ENCODE measurements at regions not wholly inside any gene's neighbourhood (a gene's known extent, or its start where the extent isn't known, plus 50 kb on each side); places are given as distances from the start of the nearest gene placed in this dataset.

DNA sequence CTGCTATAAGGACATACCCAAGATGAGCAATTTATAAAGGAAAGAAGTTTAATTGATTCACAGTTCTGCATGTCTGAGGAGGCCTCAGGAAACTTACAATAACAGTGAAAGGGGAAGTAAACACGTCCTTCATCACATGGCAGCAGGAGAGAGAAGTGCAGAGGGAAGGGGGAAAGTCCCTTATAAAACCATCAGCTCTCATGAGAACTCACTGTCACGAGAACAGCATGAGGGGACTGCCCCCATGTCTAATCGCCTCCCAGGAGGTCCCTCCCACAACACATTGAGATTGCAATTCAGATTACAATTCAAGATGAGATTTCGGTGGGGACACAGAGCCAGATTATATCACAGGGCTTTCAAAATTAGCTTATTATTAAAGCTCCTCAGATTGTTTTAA, 209.5 kb upstream of the PPP3CA start (continued):
- TF ChIP-seq POLR2AphosphoS5 (IDR thresholded peaks at IDR 0.05; ENCODE audit: low read length) = no peak
- TF ChIP-seq ZSCAN29 (IDR thresholded peaks at IDR 0.05) = no peak
- TF ChIP-seq MEF2B (IDR thresholded peaks at IDR 0.05; ENCODE audit: partially characterized antibody, poor library complexity, severe bottlenecking) = no peak
- TF ChIP-seq, protein P1, sequence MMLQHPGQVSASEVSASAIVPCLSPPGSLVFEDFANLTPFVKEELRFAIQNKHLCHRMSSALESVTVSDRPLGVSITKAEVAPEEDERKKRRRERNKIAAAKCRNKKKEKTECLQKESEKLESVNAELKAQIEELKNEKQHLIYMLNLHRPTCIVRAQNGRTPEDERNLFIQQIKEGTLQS (IDR thresholded peaks at IDR 0.05; ENCODE audit: borderline replicate concordance, extremely low read depth, low read depth, low read length) = no peak
- TF ChIP-seq ZNF24 (IDR thresholded peaks at IDR 0.05) = no peak
- no peak for TF ChIP-seq TBL1XR1 (IDR thresholded peaks at IDR 0.05; ENCODE audit: low read depth, low read length)

DNA sequence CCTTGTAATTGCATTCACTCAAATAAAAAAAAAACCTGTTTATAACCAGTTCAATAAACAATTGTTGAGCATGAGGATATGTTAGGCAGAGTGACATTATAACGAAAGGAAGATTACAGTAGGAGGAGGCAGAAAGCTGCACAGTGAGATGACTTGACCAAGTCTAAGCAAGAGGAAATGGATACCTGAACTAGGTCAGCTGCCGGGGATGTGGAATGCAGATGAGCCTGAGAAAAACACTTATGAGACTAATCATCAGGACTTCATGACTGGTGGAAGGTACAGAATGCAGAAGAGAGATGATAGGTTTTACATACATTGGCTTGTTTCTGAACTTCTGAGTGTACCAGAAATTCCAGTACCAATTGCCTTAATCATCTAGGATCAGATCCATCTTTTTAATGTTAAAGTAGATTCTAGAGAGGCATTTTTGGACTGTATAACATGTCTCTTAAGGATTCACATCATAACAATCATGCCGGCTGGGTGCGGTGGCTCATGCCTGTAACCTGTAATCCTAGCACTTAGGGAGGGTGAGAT, 208.1 kb upstream of the PPP3CA start:
- no peaks in the 10 kb centered on the region for H3K27me3 ChIP-seq (replicated peaks in 1 of 2; ENCODE audit: control insufficient read depth in 2 of 2, insufficient read depth in 2 of 2, low read length in 1 of 2)
- ChIA-PET SMC1A (ENCODE audit: uncharacterized antibody, unreplicated experiment) (no interaction called here), RAD21 (ENCODE audit: unreplicated experiment) (no interaction called here), CTCF (no interaction called here), POLR2A (no interaction called here)
- no peaks in the 10 kb centered on the region for H4K20me1 ChIP-seq (ENCODE audit: control insufficient read depth, insufficient read depth)
- no peaks in the 10 kb centered on the region for H3K4me1 ChIP-seq (ENCODE audit: control insufficient read depth, insufficient read depth, low read length)
- 70% methylated on average over 4 of the region's 4 CpGs for WGBS (ENCODE audit: insufficient coverage, insufficient replicate concordance, low lambda C conversion rate, missing lambda C conversion rate)
- in situ Hi-C loops (cut with MboI) (no loop called here), intact Hi-C loops (cut with micrococcal nuclease; ENCODE audit: unreplicated experiment) (no loop called here)
- no peak overlapping the region for H2AFZ ChIP-seq (ENCODE audit: control insufficient read depth, low read depth, low read length)
- H3K4me3 ChIP-seq = no peak overlapping the region
- no peaks in the 10 kb centered on the region; the same call in 2 of the 3 replicates for H3K9me3 ChIP-seq (replicated peaks; ENCODE audit: control insufficient read depth, insufficient read depth, low read length)
- DNase-seq (ENCODE audit: low read depth, low spot score) = no peak
- no peak overlapping the region for H3K27ac ChIP-seq (ENCODE audit: control insufficient read depth, insufficient read depth)
- H3K9ac ChIP-seq (ENCODE audit: control insufficient read depth, insufficient read depth, low read length) = no peak overlapping the region
- no peak for ATAC-seq
- FAIRE-seq = no peak
- H3K4me2 ChIP-seq (ENCODE audit: control insufficient read depth, insufficient read depth) = no peak overlapping the region
- H3K36me3 ChIP-seq (ENCODE audit: control insufficient read depth in 2 of 2, insufficient read depth in 2 of 2, low read length in 1 of 2) = no peaks in the 10 kb centered on the region
- BruUV-seq (replicated peaks) = no TSS peak
- no peaks in the 10 kb centered on the region for H3K79me2 ChIP-seq (ENCODE audit: control insufficient read depth, insufficient read depth, low read length)
- TF ChIP-seq, protein P2, sequence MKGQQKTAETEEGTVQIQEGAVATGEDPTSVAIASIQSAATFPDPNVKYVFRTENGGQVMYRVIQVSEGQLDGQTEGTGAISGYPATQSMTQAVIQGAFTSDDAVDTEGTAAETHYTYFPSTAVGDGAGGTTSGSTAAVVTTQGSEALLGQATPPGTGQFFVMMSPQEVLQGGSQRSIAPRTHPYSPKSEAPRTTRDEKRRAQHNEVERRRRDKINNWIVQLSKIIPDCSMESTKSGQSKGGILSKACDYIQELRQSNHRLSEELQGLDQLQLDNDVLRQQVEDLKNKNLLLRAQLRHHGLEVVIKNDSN (IDR thresholded peaks at IDR 0.05; ENCODE audit: borderline replicate concordance, extremely low read length, insufficient read depth, low read depth, low read length) = no peak
- TF ChIP-seq BHLHE40 (IDR thresholded peaks at IDR 0.05; ENCODE audit: borderline replicate concordance in 1 of 2, low read depth in 2 of 2, low read length in 1 of 2) = no peak
- no peak for TF ChIP-seq MXI1 (IDR thresholded peaks at IDR 0.05; ENCODE audit: low read depth, low read length)
- TF ChIP-seq MTA3 (IDR thresholded peaks at IDR 0.05; ENCODE audit: borderline replicate concordance, low read length) = no peak
- TF ChIP-seq, protein P3, sequence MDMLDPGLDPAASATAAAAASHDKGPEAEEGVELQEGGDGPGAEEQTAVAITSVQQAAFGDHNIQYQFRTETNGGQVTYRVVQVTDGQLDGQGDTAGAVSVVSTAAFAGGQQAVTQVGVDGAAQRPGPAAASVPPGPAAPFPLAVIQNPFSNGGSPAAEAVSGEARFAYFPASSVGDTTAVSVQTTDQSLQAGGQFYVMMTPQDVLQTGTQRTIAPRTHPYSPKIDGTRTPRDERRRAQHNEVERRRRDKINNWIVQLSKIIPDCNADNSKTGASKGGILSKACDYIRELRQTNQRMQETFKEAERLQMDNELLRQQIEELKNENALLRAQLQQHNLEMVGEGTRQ (IDR thresholded peaks at IDR 0.05; ENCODE audit: borderline replicate concordance, low read depth, low read length) = no peak
- no peak for TF ChIP-seq NFYA (IDR thresholded peaks at IDR 0.05; ENCODE audit: borderline replicate concordance, low read depth, low read length)
- TF ChIP-seq, protein P4, sequence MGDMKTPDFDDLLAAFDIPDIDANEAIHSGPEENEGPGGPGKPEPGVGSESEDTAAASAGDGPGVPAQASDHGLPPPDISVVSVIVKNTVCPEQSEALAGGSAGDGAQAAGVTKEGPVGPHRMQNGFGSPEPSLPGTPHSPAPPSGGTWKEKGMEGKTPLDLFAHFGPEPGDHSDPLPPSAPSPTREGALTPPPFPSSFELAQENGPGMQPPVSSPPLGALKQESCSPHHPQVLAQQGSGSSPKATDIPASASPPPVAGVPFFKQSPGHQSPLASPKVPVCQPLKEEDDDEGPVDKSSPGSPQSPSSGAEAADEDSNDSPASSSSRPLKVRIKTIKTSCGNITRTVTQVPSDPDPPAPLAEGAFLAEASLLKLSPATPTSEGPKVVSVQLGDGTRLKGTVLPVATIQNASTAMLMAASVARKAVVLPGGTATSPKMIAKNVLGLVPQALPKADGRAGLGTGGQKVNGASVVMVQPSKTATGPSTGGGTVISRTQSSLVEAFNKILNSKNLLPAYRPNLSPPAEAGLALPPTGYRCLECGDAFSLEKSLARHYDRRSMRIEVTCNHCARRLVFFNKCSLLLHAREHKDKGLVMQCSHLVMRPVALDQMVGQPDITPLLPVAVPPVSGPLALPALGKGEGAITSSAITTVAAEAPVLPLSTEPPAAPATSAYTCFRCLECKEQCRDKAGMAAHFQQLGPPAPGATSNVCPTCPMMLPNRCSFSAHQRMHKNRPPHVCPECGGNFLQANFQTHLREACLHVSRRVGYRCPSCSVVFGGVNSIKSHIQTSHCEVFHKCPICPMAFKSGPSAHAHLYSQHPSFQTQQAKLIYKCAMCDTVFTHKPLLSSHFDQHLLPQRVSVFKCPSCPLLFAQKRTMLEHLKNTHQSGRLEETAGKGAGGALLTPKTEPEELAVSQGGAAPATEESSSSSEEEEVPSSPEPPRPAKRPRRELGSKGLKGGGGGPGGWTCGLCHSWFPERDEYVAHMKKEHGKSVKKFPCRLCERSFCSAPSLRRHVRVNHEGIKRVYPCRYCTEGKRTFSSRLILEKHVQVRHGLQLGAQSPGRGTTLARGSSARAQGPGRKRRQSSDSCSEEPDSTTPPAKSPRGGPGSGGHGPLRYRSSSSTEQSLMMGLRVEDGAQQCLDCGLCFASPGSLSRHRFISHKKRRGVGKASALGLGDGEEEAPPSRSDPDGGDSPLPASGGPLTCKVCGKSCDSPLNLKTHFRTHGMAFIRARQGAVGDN (IDR thresholded peaks at IDR 0.05) = no peak
- no peak for TF ChIP-seq GATAD2B (conservative IDR thresholded peaks at IDR 0.05; ENCODE audit: low read depth)
